Stimulated activated CD4-positive, alpha-beta T cell treated with anti-CD3 and anti-CD28 coated beads, Interleukin-15, amount 100 ng/mL, for 1 hour (primary cell): ENCODE measurements at regions not wholly inside any gene's neighbourhood (a gene's known extent, or its start where the extent isn't known, plus 50 kb on each side); places are given as distances from the start of the nearest gene placed in this dataset.
"Not testable (repeated sequence)": the region's sequence is repeated elsewhere in the genome, so short reads cannot be mapped to it uniquely, and the experiment has no call there.

Experiments used
- DNase-seq, 2 donors: peaks; one replicate each; pipeline ENCODE4 v3.0.0-alpha.2; 2020; ENCODE audit warnings: low read depth in 1 of 2, low spot score in 1 of 2

DNA sequence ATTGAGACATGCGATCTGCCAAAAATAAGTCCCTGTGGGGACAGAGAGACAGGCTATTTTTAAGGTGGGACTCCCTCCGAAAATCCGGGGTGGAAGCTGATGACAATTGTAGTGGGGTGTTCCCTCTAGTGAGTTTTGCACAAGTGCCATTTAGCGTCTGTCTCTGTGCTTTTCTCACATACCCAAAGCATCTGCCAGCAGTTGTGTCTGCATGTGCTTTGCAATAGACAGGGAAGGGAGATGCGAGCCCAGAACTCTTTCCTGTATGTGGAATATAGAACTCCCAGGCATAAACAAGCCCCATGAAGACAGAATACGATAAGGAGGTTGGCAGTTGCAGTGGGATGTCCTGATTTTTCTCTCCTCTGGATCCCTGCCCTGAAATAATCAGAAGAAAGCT, 282.7 kb upstream of the XYLT1 start:
- DNase-seq = no peak

DNA sequence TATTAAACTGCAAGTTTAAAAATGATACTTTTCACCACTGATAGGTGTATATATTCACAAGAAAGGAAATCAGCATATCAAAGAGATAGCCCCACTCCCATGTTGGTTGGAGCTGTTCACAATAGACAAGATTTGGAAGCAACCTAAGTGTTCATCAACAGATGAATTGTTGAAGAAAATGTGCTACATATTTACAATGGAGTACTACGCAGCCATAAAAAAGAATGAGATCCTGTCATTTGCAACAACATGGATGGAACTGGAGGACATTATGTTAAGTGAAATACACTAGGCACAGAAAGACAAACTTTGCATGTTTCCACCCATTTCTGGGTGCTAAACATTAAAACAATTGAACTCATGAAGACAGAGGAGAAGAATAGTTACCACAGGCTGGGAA, 278.9 kb upstream of the XYLT1 start:
- no peak for DNase-seq

DNA sequence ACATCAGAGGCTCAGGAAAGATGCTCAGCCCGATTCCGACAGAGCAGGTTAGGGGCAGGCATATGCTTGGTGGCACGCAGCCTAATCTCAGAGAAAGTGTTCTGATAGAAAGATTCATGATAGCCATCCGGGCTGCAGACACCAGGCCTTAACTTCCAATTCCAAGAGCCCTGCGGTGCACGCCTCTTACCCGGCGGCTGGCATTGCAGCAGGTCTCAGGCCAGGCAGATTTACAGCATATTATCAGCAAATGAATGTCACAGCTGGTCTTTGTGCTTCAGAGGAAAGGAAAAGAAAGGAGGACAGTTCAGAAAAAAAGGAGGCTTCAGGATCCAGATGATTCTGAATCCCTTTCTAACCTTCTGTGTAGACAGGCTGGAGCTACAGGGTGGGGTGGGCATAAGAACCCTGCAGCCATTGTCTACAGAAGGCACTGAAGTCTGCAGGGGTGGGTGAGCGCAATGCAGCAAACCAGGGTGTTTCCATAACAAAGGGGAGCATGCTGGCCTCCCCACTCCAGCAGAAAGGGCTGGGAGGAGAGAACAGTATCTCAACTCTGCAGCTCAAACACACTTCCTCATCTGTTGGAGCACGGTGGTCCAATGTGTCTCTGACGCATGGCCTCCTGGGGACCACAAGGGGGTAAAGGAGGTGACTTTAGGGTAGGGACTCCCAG, 277.4 kb upstream of the XYLT1 start:
- DNase-seq = no peak

DNA sequence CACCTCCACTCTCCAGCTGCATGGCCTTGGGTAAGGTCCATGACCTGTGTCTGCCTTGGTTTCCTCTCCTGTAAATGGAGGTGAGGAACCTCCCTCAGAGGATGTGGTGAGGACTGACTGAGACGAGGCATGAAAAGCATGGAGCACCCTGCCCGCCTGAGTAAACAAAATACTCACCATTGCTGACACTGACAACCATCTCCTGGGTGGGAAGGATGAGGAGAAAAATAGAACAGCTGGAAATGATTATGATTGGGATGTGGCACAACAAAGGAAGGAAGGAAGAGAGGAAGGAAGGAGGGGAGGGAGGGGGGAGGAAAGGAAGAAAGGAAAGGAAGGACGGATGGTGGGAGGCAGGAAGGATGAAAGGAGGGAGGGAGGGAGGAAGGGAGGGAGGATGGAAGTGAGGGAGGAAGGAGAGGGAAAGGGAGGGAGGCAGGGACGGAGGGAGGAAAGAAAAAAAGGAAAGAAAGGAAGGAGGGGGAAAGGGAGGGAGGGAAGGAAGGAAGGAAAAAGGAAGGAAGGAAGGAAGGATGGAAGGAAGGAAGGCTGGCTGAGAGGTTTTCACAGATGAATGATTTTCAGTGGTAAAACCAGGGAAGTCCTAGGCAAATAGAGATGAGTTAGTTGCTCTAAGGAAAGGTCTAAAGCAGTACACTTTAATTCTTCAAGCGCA, 276.5 kb upstream of the XYLT1 start:
- DNase-seq = no peak

DNA sequence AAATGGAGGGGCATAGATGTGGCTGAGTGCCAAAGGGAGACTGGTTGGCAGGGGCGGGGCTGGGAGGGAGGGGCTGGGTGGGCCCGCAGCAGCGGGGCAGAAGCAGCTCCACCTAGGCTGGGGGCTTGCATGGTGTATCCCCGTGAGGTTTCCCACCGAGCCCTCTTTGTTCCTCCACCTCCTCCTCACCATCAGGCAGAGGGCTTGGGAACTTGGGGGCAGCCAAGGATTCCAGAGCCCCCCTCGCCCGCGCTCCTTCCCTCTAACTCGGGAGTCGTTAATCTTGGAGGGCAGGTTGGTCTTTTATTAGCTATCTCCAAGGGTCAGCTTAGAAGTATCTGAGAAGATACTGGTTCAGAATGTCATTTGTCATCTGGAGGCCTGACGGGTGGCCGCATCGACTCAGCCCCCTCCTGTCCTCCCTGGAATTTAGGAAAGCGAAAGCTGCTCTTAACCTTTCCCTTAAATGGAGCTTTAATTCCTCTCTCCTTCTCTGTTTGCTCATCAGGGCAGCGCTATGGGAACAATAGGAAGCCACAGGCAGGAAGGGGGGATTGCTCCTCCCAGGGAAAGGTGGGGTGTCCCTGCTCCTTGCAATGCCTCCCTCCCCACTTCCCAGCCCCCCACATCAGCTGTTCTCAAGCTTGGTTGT, 274.3 kb upstream of the XYLT1 start:
- DNase-seq = no peak

DNA sequence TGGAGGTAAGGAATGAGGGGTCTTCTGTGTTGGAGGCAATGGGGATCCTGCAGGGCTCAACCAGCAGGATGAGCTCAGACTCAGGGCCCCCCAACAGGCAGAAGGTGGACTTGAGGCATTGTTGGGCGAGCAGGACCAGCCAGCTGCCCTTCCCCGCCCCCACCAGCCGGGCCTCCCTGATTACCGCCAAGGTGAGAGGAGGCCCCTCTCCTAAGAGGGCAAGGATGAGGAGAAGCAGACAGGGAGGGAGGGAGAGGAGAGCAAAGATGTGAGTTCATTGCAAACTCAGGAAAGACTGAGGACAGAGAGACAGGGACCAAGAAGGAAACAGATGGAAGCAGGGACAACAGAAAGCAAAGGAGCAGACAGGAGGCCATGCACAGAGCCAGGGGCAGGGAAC, 272.8 kb upstream of the XYLT1 start:
- no peak for DNase-seq

DNA sequence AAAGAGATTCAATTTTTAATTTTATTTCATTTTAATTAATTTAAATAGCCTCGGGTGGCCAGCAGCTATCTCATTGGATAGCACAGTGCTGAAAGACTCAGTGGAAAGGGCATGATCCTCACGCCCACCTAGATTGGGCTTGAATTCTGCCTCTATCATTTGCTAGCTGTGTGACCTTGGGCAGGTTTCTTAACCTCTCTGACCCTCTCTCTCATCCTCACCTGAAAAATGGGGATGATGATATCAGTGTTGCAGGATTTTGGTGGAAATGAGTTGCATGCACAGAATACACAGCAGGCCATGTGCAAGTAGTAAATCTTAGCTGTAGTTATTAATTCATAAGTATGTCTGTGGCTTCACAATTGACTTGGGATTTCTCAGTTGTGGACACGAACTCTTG, 272.4 kb upstream of the XYLT1 start:
- DNase-seq = no peak

DNA sequence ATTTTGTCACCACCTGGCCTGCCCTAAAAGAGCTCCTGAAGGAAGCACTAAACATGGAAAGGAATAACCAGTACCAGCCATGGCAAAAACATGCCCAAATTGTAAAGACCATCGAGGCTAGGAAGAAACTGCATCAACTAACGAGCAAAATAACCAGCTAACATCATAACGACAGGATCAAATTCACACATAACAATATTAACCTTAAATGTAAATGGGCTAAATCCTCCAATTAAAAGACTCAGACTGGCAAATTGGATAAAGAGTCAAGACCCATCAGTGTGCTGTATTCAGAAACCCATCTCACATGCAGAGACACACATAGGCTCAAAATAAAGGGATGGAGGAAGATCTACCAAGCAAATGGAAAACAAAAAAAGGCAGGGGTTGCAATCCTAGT, 264.3 kb upstream of the XYLT1 start:
- not testable (repeated sequence) for DNase-seq

DNA sequence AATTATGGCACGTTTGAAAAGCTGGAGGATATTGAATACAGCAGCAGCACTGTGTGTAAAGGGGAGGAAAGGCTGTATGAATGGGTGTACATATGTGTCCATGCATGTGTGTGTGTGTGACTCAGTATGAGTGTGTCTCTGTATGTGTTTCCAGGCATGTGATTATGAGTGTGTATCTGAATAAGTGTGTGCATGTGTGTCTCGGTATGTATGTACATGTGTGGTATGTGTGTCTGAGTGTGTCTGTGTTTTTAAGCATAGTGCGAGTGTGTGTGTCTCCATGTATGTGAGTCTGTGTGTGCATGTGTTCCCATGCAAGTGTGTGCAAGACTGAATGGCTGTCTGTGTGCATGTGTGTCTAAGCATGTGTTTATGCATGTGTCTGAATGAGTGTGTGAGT, 259.1 kb upstream of the XYLT1 start:
- DNase-seq = no peak

DNA sequence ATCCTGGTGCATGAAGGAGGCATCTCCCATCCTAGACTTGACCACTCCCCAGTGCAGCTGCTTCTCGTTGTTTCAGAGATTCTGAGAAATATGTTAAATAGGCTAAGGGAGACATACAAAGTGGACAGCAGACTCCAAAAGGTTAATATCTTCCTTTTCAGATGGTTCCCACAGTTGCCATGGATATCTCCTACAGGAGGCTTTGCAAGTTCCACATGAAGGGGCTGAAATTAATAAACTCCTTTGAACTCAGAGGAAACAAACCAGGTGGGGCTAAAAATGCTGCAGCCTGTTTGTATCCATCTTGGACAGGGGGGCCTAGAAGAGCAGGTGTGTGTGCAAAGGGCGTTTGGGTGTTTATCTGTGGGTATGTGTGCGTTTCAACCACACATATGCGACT, 257.4 kb upstream of the XYLT1 start:
- no peak for DNase-seq

DNA sequence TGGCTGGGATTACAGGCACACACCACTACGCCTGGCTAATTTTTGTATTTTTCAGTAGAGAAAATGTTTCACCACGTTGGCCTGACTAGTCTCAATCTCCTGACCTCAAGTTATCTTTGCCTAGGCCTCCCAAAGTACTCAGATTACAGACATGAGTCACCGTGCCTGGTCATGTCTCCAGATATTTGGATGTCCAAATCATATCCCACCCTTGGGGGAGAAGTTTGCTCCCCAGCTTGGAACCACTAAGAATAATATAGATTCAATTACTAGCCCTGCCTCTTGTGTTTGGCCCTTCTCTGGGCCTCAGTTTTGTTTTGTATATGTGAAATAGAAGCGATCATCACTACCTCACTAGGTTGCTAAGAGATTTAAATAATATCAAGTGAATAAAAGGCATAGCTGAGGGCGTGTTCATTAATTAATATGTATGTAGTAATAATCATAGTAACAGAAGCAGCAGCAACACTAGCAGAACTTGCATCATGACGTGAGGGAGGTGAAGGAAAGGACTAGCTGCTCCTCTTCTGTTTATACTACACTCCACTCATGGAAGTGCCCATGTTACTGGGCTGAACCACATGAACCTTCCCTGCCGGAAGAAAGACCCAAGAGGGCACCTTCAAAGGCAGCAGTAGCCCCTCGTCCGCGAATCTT, 253.6 kb upstream of the XYLT1 start:
- DNase-seq = no peak

DNA sequence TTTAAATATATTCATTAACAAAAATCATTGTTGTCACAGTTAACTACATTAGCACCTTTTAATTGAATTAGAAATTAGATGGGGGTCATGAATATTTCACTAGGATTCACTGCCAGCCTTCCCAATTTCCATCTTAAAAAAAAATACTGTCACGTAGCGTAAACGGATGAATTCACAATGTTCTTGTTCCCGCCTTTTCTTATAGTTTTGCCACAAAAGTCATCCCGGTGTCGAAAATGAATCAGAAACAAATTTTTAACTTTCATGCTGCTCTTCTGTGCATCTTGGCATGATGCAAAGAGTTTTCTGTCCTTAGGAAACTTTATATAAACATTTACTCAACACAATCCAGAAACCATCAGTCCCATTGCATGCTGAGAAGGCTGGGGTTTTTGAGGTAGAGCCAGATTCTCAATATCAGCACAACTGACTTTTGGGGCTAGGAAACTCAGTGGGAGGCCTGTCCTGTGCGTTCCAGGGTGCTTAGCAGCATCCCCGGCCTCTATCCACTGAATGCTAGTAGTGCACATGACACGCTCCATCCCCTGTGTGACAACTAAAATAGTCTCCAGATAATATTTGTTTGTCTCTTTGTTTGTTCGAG, 252.9 kb upstream of the XYLT1 start:
- no peak for DNase-seq

DNA sequence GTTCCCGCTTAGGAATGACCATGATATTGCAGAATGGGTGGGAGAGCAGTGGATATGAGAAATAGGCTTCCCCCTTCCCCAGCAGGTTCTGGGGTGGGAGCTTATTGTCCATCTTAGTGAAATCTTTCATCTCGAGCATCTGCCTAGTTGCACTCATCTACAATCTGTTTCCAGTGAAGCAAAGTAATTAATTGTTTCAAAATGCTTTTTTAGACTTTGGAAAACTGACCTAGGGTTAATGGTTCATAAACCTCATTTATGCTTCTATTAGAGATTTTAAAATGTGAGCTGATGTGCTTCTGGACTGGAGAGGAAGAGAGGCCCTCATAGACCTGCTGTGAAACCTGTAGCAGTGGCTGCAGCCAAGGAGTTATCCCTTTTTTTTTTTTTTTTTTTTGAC, 247.7 kb upstream of the XYLT1 start:
- DNase-seq = no peak

DNA sequence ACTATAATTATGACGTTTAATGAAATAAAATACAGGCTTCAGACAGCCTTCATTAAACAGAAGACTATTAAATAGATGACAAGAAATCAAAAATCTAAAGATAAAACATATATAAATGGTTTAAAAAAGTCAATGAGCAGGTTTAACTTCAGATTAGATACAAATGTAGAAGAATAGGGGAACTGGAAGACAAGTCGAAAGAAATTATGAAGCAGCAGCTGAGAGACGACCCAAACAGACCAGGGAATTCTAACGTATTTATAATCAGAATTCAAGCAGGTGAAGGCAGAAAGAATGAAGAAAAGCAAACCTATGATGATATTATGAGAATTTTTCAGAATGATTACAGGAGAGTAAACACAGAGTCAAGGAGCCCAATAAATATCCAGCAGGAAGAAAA, 235.1 kb upstream of the XYLT1 start:
- no peak for DNase-seq

DNA sequence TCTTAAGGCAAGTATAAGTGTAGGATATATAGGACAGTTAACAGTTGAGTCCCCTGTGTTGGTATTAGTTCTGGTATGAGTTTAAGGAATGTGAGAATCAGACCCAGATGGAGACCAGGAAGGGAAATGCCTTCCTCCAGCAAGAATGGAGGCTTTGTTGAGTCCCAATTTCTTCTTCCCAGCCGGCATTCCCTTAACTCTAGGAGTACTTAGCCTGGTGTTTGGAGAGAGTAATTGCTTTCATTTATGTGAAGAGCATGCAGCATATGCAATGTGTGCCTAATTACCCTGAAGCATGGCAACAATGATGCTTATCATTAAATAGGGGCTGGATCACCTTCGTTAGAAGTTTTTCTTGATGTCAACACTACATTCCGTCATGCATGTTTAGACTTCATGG, 225.9 kb upstream of the XYLT1 start:
- no peak for DNase-seq

DNA sequence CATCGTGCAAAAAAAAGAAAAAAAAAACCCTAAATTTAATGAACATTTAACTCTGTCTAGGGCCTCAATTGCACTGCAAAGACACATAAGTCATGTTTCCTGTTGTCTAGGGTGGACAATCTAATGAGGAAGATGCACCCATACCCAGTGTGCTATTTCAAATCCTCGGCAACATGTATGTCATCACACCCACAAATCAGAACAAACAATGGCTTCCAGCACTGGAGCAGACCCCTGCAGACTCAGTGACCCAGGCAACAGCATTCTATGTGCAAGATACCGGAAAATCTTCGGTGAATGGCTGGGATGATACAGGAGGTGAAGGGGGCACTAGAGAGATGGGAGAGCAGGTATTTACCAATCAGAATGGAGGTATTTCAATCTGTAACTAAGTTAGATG, 221.7 kb upstream of the XYLT1 start:
- DNase-seq = no peak

DNA sequence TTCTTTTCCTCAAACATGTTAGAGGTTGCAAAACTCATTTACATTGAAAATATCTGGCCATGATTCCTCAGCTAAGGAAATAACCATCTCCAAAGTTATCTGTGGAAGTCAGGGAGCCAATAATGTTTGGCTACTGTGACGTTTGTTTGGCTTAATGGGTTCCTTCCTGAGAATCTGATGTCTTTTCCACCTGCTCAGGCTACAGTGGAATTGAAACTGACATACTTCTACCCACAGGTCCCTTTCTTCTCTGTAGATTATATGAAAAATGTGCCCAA, 221.1 kb upstream of the XYLT1 start:
- no peak for DNase-seq

DNA sequence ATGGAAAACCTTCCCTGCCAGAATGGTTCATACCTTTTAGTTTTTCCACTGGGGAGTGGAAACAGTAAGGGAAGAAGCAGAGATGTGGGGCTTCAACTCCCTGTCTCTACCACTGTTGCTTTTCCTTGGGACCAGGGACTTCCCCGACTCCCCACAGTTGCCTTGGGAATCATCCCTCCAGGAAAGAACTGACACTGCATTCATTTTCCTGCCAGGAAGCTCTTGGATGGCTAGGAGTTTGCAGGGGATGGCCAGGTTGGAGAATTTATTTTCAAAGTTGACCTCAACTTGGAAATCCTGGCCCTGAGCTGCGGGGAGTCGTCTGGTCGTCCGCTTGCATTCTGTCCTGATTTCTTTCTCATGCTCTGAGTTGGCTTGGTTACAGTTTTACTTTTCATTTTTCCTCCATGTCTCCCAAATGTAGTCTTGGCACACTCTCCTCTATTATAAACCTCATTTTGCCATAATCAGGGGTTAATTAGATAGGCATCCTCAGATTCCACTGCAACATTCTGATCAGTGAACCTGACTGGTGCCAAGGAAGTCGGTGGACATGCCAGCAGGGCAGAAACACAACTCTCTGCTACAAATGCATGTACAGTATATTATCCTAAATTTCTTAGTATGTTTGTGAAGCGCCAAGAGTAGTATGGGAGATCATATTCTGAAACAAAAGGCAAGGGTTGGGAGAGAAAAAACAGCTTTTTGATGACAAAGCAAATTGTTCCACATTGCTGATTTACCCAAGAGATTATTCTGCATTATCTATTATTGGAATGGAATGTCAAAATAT, 220.5 kb upstream of the XYLT1 start:
- no peak for DNase-seq

DNA sequence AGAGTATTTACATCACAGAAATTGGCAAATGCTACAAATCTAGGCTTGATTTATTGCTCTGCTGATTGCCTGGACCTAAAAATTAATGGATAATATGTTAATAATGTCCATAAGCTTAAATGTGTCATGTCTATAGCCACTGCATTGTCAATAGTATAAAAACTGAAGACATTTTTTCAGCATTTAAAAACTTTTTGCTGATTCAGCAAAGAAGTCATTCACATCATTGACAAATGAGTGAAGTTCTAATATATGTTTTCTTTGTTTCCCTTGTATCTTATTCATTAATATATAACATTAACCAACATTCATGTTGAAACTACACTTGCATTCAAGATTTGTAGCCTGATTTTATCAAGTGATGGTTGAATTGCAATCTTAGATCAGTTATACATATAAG, 214.7 kb upstream of the XYLT1 start:
- no peak for DNase-seq

DNA sequence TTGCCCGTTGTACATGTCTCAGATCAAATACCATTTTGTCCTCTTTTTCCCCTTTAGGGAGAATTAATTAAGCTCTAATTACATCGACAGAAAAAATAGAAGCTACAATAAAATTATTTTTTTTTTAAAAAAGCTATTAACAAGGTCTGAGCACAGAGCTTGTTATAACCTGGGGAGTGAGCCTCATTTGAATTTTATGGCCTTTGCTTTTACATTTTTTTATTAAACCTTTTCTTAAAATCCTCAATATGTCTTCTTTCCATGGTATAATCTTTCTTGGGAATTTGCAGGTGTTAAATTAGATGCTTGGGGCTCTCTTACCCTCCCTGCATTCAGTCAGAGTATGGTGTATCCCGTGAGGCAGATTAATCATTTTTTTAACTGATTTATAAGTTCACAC, 212.5 kb upstream of the XYLT1 start:
- DNase-seq = no peak

DNA sequence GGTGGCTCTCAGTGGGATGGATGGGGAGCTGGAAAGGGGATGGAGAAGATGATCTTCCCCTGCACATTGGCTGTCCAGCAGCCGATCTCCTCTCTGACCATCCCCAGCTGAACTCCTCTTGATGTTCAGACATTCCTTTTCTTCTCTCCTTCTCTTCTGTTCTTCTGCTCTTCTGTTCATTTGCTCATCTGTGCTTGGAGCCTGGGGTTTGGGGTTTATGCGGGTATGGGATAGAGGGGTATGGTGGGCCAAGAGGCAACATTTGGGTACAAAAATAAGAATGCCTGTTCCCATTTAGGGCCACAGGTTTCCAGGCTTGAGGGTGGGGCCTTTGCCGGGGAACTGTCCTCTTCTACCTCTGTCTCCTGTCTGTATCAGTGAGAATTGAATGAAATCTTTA, 205.4 kb upstream of the XYLT1 start:
- DNase-seq = no peak
